M059J (cell line): ENCODE measurements at regions not wholly inside any gene's neighbourhood (a gene's known extent, or its start where the extent isn't known, plus 50 kb on each side); places are given as distances from the start of the nearest gene placed in this dataset.

Source experiments
- DNase-seq: peaks from one replicate; pipeline ENCODE4 v3.0.0-alpha.2; 2012; ENCODE audit warnings: low read depth

DNA sequence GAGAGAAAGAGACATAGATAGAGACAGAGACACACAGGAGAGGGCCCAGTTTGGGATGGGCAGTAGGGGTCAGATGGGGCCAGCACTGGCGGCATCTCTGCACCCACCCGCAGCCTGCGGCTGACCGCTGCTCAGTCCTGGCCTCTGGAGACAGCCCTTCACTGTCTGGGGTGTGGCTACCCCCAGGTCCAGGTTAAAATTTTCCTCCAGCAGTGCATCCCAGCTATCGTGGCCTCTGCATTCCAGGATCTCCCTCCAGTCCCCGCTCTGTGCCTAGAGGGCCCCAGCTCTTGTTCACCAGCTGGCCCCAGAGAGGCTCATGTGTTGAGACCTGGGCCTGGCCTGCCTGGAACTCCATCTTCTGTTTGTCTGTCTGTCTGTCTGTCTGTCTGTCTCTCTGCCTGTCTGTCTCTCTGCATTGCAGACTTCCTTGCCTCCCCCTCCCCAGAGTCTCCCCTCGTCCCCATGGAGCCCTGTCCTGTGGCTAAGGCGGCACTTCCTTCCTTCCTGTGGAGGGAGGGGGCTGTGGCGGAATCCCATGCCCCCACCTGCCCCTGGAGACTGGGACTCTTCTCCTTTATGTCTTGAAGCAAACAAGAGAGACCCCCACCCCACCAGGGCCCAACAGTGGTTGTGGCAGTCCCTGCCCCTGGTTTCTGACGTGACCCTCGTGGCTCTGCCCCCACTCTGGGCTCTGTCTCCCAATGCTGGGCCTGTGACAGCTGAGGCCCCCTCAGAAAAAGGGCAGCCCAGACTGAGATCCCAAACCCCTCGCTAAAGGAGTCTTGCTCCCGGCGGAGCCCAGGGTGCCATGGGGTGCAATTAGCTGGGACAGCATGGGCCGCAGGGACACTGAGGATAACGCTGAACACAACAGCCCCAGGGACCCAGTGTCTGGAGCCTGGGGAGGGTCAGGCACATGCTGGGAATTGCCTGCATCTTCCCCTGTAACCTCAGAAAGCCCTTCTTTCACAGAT is 241.8 kb downstream of the NPHP4 start:
- DNase-seq = no peak

DNA sequence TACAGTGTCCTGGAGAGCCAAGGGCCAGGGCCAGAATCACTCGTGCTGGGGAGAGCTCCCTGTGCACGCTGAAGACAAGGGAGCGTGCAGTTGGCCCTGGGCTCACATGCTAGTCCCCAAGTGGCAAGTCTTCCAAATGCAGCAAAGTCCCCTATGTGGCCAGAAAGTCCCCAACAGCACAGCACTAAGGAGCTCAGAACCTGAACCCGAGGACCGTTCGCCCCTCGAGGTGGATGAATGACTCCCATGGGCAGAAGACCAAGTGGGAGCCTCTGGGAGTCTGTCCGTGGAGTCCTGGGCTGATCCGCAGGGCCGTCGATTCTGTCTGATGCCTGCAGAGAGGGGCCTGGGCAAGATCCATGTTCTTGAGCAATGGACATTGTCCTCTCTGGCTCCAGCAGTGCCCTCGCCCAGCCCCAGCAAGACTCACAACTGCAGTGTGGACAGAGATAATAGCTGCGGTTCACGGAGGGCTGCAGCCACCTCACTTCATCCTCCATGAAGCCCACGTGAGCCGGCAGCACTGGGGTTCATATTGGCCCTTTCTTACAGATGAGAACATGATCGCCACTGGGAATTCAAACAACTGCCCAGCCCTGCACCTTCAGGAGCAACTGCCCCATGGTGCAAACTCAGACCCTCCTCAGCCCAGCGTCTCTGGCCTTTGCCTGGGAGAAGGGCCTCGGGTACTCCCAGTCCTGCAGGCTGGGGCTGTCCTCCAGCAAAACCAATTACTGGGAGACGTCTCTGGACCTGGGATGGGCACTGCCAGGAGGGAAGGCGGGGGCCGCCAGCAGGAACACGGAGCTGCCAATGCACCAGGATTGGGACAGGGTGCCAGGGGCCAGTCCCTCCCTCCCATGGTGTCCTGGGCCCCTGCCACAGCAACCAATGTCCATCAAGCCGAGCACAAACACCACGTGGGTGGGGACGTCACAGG is 243.7 kb downstream of the NPHP4 start:
- DNase-seq = no peak

DNA sequence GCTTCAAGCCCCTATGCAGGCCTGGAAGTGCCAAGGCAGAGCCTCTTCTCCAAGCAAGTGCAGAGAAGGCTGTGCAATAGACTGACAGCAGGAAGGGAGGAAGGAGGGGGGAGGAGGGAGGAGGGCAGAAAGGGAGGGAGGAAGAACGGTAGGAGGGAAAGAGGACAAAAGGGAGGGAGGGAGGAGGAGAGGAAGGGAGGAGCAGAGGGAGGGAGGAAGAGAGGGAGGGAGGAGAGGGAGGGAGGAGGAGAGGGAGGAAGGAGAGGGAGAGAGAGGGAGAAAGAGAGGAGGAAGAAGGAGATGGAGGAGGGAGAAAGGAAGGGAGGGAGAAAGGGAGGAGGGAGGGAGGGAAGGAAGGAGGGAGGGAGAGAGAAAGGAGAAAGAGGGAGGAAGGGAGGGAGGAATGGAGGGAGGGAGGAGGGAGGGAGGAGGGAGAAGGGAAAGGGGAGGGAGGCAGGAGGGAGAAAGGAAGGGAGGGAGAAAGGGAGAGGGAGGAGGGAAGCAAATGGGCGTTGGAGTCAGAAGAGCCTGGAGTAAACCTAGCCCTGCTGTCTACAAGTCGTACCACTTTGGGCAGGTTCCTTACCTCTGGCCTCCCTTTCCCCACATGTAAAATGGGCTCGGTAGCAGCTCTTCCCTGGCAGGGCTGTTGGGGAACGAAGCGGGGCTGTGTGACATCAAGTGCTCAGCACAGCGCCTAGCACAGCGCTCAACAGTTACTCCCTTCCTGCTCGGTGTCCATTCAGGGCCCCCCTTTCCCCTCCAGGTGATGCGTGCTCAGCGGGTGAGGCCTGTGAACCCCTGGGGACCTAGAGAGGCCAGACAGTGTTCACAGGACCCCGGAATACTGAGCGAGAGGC is 244.6 kb downstream of the NPHP4 start:
- no peak for DNase-seq

DNA sequence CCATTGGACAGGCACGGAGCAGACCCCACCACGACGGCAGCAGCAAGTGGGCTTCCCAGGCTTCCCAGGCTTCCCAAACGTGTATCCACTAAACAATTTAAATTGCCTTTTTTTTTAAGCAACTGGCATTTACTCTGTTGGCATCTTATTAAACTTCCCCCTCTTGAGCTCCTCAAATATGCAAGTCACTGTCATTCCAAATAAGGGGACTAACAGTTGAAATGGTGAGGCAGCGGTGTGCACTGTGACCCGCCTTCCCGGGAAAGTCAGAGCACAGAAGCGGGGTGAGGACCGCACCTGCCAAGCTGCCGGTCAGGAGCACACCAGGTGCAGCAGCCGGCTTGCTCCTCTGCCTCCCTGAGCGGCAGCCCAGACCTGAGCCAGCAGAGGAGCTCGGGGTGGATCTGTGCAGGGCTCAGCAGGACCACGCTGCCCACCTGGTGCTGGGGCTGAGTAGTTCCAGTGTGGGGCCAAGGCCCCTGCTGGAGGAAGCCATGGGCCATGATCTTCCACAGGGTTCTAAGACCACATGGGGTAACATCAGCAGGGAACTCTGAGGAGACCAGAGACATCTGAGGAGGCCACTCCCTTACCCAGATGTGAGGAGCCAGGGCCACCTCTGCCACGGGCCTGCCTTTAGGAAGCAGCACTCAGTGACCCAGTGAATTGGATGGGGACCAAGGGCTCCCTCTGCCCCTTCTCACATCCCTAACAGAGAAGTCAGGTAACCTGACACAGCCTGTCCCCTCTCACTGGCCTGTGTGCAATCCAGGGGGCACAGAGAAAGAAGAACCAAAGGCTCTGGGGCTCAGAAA is 245.4 kb downstream of the NPHP4 start:
- DNase-seq = no peak

DNA sequence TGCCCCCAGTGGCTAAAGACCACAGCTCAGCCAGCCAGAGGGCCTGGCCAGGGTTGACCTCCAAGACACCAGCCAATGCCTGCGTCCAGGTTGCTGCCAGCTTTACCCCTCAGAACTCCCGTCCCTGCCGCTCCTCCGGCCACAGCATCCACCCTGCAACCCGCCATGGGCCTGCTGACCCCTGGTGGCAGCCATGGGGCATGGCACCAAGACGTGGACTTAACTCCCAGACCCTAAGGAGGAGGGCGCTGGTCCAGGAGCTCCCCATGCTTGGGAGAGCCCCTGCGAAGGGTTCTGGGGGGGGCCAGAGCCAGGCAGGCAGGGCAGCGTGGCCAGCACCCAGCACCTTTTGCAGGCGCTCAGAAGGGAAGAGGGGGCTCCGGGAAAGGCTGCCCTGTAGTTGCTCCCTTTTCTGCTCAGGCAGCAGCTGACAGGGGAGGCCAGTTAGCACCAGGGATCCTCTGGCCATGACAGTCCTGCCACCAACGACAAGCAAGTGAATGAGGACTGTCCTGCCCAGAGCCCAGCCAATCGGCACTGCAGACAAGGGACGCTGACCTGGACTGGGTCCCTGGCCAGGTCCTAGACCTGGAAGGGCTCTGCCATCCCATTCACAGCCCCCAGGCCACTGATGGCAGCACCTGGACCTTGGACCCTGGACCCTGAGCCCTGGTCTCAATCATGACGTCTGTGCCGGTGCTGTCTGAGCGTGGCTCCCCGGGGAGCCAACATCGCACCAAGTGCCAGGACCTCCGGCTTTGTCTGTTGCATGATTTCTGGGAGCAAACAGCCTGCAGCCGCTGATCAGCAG is 246.2 kb downstream of the NPHP4 start:
- DNase-seq = peak; percentile 59

DNA sequence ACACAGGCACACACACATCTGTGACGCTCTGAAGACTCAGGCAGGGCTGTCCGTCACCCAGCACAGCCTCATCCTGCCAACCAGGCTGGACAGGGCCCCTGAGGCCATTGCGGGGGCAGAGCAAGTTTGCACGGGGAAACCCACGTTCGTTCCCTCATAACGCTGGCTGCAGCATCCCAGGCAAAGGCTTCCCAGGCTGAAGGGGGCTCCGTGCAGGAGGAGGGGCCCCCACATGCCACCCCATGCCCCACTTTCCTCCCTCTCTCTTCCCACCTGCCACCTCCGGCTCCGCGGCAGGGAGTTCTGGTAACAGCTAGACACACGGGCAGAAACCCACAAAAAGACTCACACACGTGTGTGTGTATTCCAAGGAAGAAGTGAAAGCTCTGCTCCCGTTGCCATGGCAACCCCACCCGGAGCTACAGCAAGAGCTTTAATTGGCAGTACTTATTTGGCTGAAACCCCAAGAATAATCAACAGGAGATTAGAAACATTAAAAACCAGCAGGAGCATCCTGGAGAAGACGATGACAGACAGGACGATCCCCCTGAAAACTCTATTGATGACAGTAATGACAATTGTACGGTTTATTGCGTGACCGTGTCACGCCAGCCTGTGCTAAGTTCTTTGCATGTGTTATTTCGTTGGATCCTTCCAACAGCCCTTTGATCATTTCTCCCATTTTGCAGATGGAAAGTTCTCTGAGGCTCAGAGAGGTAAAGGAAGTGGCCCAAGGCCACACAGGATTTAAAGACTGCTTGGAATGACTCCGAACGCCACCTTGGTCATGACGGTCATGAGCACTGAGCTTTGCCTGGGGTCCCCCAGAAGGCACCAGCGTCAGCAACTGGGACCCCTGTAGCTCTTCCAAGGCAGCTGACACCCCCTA is 247.1 kb downstream of the NPHP4 start:
- peak; percentile 30 for DNase-seq

DNA sequence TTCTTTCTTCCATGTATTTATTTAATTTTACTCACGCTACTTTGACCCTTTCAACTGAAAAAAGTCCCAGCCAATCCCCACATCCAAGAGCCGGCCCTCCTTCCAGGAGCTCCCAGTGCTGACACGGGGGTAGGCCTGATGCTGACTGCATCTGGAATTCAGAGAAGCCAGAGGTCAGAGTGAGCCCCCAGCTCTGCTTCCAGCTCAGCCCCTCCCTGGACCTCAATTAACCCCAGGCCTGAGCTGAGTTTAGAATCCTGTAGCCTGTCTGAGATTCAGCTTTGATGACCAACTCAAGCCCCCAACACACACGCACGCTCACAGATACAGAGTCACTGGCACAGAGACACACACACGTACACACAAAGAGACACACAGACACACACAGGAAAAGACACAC is 247.9 kb downstream of the NPHP4 start:
- DNase-seq = no peak

DNA sequence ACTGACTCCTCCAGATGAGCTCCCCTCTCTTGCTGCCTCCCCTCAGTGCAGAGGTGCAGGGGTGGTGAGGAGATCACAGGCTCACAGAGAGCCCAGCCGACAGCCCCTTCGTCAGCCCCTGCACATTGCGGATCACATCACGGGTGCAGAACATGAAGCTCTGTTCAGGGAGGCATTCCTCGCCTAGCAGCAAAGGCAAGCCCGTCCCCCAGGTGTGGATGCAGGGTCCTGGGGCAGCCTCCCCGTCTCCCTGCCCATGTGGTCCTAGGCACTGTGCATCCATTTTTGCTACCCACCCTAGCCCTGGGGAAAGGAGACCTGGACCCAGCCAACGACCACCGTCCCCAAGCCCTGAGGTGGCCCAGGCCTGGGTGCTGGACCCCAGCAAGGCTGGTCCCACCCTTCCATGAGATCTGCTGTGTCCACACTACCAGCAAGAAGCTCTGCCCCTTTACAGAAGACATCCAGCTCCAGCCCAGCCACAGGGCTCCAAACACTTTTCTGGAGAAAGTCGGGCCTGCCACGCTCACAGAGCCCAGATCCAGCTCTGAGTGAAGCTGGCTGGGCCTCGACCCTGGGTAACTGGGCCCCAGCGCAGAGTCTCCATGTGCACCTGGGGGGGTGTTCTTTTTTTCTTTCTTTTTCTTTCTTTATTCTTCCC is 248.7 kb downstream of the NPHP4 start:
- DNase-seq = no peak

DNA sequence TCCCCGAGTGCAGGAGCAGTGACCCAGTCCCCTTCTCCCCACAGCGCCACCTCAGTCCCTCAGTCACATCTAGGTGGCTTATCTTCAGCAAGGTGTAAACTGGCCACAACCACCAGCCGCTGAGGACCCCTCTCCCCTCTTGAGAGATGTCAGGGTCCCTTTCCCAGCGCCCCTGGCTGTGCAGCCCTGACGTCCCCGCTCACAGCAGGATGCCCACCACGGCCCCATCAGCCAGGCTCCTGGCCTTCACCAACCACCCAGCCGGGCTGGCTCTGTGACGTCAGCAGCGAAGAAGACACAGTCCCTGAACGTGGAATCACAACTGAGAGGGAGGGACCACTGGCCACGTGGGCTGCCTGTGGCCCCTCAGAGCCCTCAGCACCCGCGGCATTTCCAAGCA is 249.4 kb downstream of the NPHP4 start:
- DNase-seq = no peak

DNA sequence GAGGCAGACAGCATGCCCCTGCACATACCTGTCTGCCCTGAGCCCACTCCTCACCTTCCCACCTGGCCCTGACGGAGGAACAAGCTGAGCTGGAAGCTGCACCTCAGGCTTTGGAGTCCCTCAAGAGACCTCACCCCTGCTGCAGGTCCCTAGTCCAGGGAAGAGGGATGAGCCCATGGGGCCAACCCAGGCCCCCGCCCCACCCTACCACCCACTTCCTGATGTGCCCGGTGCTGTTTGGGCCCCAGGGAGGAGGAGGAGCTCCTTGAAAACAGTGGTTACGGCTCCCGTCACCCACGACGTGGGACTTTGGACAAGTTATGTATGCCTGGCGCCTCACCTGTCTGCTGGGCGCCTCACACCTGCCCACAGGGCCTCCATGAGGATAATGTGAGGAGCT is 250.2 kb downstream of the NPHP4 start:
- DNase-seq = no peak

DNA sequence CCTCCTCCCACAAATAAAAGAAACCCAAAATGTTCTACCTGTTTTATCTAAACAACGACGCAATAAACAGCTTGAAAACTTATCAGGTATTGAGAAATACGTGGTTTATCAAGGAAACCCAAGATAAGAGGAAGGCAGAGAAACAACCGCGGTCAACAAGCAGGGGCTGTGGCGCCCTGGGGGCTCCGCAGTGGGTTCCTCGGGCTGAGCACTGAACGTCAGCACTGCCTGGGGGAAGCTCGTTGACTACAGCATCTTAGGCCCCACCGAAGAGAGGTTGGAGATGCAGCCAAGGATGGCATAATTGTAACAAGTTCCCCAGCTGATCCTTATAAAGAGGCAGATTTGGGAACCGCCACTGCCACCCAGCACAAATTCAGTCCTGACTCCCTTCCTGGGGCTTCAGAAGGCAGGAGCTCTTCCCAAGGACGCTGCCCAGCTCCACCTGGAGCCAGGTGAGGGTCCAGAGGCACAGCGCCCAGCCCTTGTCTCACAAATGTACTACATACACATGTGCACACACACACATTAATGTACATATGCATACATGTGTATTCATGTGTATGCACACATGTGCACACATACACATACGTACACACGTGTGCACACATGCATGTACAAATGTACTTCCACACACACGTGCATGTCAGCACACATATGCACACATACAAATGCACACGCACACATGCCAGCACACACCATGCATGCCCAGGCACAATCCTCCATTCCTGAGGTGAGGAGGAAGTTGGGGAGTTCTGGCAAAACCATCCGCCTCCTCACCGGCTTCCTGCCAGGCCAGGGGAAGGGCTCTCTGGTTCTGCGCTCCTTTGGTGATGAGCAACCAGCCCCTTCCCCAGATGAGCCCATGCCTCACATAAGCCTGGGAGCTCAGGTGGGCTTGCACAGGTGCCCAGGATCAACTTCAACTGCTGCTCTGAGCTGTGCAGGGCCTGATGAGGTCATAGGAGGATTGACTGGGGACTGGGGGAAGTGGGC is 251.1 kb downstream of the NPHP4 start:
- DNase-seq = no peak

DNA sequence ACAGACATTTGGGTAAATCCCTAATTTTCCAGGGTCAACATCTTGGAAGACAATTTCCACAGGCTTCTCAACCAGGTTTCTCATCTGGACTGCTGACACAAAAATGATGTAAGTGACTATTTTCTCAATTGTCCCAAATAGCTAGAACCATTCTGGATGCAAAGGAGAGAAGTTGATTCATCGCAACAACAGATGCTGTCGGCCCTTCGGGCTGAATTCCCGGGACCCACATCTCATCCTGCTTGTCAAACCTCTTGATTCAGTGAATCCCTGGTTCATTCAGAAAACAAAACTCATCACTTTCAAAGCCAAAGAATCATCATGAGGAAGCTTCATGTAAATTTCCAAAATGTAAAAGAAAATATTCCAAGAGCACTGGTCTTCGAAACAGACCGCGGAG is 251.8 kb downstream of the NPHP4 start:
- no peak for DNase-seq

DNA sequence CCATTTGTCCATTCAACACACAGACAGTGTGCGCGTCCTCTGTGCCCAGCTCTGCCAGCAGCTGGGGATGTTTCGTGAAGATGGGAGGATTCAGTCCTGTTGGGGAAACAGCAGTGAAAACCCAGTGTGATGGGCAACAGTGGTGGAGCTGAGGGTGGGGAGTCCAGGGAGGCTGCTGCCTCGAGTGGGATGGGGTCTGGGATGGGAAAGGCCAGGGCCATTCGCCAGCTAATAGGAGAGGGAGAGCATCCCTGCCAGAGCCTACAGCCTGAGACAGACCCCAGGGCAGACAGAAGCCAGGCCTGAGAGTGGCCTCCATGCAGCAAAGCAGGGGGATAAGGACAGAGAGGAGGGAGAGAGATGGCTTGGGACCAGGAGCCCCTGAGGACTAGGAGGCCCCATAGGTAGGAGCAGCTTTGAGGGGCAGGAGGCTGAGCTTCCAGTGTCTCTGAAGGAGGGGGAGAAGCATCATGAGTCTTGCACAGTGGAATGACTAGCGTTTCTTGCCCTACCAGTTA is 252.6 kb downstream of the NPHP4 start:
- no peak for DNase-seq

DNA sequence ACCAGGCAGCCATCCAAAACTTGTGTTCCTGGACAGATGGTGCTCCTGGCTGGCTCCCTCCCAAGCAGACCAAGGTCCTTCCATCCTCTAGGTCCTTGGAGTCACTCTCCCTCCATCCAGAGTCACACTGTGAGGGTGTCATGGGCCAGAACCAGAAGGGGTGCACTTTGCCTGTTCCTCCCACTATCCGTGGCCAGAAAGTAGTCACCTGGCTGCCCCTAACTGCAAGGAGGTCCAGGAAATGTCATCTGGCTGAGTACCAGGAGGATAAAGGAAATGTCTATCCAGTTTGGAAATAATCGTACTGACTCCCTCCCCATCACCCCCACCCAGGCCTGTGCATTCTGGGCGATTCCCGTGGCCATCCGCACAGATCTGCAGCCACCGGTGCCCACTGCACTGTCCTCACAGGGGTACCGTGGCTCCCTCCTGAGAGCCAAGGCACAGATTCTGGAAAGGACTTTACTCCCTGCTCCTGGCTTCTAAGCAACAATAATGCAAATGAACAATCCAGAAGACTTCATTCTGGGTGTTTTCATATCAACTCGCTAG is 253.2 kb downstream of the NPHP4 start:
- DNase-seq = no peak

DNA sequence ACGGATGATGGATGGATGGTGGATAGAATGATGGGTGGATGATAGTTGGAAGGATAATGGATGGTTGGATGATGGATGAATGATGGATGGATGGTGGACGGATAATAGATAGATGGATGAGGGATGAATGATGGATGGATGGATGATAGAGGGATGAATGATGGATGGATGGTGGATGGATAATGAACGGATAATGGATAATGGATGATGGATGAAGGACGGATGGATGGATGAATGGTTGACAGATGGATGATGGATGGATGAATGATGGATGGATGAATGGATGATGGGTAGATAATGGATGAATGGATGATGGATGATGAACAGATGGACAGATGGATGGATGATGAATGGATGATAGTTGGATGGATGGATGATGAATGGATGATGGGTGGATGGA is 255.1 kb downstream of the NPHP4 start:
- DNase-seq = no peak

DNA sequence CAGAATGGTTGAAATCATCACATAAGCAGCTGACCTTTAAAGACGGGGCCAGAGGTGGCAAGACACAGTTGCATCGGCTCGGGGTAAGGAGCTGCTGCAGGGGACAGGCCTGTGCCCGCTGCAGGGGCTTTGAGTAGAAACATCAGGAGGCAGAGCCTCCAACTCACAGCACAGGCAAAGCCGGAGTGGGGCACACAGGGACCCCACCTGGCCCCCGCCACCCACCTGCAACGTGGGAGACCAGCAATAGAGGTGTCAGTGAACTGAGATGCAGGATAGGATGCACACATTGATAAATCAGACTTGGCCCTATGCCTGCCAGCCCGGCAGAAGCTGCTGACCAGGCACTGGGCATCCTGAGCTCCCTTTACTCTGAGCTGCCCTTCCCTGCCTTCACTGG is 257.2 kb downstream of the NPHP4 start:
- no peak for DNase-seq

DNA sequence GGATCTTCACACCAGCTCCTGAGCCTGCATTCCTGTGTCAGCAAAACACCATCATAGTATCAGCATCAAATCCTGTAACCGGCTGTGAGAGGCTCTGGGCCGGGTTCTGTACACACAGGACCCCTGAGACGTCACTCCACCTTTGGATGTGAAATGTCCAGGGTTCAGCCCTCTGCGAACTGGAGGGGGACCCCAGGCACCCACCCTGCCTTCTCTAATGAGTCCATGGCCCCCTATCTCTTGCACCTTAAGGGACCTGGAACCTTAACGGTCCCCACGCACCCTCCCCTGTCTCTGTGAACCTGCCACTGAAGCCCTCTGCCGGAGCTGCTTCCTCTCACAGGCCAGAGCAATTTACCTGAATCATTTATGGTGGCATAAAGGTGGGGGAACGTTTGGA is 257.8 kb downstream of the NPHP4 start:
- no peak for DNase-seq
